Peyer's patch (tissue), 4 donors: ENCODE measurements at regions not wholly inside any gene's neighbourhood (a gene's known extent, or its start where the extent isn't known, plus 50 kb on each side); places are given as distances from the start of the nearest gene placed in this dataset.

ENCODE experiments used
- DNase-seq, 3 donors: peaks; one replicate each; pipeline ENCODE4 v3.0.0-alpha.2; 2017 to 2019
- H3K27ac ChIP-seq, 4 donors: fragments of 200-600 bp; sonication (generic); one replicate each; pipeline ENCODE4 v1.5.1; 2016 to 2019
- H3K27me3 ChIP-seq, 2 donors: fragments of 200-600 bp; sonication (generic); one replicate each; pipeline ENCODE4 v1.5.1; 2019
- H3K36me3 ChIP-seq, 3 donors: fragments of 200-600 bp; sonication (generic); one replicate each; pipeline ENCODE4 v1.5.1; 2016 to 2019
- H3K4me1 ChIP-seq, 4 donors: fragments of 200-600 bp; sonication (generic); one replicate each; pipeline ENCODE4 v1.5.1; 2016 to 2019
- H3K4me3 ChIP-seq, 4 donors: fragments of 200-600 bp; sonication (generic); 1 replicate in 3 of 4; 2 replicates in 1 of 4; pipeline ENCODE4 v1.5.1; 2016 to 2019; ENCODE audit warnings: mild to moderate bottlenecking in 1 of 4
- H3K9me3 ChIP-seq, 4 donors: fragments of 200-600 bp; sonication (generic); one replicate each; pipeline ENCODE4 v1.5.1; 2016 to 2019; ENCODE audit warnings: mild to moderate bottlenecking in 1 of 4
- POLR2A ChIP-seq, 2 donors: fragments of 450-650 bp; IDR thresholded peaks; one replicate each; pipeline ENCODE4 v1.5.1; 2017; ENCODE audit warnings: antibody characterized with exemption in 2 of 2, mild to moderate bottlenecking in 2 of 2, moderate library complexity in 2 of 2
- TF ChIP-seq, protein P1 (sequence below), 6 experiments: fragments of 450-650 bp in 4 of 6; fragments of 200-600 bp in 2 of 6; sonication (generic) in 1 of 6; IDR thresholded peaks; one replicate each; pipeline ENCODE4 v1.5.1; 2017 to 2019; ENCODE audit warnings: antibody characterized with exemption in 6 of 6, mild to moderate bottlenecking in 3 of 6, moderate library complexity in 1 of 6

DNA sequence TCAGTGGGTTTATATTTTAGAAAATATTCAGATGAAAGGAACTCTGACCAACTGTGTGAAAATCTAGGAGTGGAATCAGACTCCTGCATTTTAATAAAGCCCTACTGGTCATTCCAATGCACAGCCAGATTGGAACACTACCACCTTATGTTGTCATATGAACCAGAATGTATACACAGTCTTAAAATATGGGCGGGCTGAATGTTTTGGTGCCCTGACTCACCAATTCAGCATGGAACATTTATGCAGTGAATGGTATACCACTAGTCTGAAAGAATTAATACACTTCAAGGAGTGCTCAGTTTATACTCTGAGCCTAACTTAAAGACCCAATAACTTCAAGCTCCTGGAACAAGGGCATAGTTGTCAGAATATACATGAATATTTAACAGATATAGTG, 280.9 kb upstream of the TCF4 start:
- no peaks in the 10 kb centered on the region for H3K9me3 ChIP-seq
- H3K27ac ChIP-seq = no peak overlapping the region
- TF ChIP-seq, protein P1, sequence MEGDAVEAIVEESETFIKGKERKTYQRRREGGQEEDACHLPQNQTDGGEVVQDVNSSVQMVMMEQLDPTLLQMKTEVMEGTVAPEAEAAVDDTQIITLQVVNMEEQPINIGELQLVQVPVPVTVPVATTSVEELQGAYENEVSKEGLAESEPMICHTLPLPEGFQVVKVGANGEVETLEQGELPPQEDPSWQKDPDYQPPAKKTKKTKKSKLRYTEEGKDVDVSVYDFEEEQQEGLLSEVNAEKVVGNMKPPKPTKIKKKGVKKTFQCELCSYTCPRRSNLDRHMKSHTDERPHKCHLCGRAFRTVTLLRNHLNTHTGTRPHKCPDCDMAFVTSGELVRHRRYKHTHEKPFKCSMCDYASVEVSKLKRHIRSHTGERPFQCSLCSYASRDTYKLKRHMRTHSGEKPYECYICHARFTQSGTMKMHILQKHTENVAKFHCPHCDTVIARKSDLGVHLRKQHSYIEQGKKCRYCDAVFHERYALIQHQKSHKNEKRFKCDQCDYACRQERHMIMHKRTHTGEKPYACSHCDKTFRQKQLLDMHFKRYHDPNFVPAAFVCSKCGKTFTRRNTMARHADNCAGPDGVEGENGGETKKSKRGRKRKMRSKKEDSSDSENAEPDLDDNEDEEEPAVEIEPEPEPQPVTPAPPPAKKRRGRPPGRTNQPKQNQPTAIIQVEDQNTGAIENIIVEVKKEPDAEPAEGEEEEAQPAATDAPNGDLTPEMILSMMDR (IDR thresholded peaks at IDR 0.05) = no peak
- TF ChIP-seq POLR2A (IDR thresholded peaks at IDR 0.05) = no peak
- DNase-seq = no peak
- no peak overlapping the region for H3K4me3 ChIP-seq
- H3K36me3 ChIP-seq = no peaks in the 10 kb centered on the region
- no peaks in the 10 kb centered on the region for H3K4me1 ChIP-seq
- no peaks in the 10 kb centered on the region for H3K27me3 ChIP-seq

DNA sequence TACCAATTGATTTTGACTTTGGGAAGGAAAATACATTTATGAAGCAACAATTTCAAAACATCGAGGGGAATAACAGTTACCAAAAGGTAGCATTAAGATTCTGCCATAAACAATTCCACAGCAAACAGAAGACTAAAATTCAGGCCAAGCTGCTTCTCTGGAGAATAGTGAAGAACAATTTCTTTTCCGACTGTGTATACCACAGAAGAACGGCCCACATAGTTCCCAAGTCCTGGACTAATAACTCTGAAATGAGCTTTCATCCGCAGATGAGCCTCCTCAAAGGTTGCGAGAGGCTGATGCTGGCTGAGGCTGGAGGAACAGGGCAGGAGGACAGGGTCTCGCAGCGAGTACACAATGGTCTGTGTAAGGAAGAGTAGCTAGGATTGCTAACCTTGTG, 278.9 kb upstream of the TCF4 start:
- TF ChIP-seq, protein P1 (IDR thresholded peaks at IDR 0.05) = no peak
- TF ChIP-seq POLR2A (IDR thresholded peaks at IDR 0.05) = no peak
- no peak overlapping the region for H3K27ac ChIP-seq

DNA sequence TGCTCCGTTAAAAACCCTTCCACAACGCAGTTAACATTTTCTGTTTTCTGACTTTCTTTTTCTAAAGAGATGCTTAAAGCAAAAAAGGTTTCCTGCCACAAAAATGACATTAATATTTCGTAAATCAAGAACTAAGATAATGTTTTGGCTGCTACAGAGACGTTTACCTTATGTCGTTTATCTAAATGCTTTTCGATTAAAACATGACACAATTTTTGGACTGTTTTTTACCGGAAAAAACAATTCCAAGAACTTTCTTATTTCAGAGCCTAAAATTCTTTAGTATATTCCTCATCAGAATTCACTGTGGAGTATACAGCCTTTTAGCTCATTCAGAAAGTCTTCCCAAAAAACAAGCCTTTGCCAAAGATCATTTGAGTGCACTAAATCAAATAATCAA, 278.0 kb upstream of the TCF4 start:
- TF ChIP-seq, protein P1 (IDR thresholded peaks at IDR 0.05) = no peak
- TF ChIP-seq POLR2A (IDR thresholded peaks at IDR 0.05) = no peak
- Histone ChIP-seq H3K27ac (no peak overlapping the region), H3K4me3 (no peak overlapping the region)

More for the DNA sequence above, 278.9 kb upstream of the TCF4 start:
- no peak for DNase-seq
- Histone ChIP-seq H3K9me3 (no peaks in the 10 kb centered on the region), H3K36me3 (no peaks in the 10 kb centered on the region), H3K4me1 (no peaks in the 10 kb centered on the region), H3K4me3 (no peak overlapping the region), H3K27me3 (no peaks in the 10 kb centered on the region)

DNA sequence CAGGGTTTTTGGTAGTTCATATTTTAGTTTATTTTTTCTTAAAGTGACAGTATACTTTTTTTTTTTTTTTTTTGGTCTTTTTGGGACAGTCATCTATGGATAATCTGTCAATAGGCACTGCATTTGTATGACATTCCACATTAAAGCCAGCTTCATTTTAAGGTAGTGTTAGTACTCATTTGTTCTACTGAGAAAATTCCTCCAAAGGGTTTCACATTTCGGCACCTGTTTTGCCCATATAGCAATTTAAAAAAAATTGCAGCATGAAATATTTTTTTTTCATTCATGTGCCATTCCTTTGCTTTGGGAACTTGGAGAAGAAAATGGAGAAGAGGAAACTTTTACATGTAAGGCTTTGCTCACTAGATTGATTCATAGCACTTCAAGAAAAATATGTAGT, 276.3 kb upstream of the TCF4 start:
- H3K27ac ChIP-seq = no peak overlapping the region
- DNase-seq = no peak
- H3K27me3 ChIP-seq = no peaks in the 10 kb centered on the region
- no peak for TF ChIP-seq POLR2A (IDR thresholded peaks at IDR 0.05)
- TF ChIP-seq, protein P1 (IDR thresholded peaks at IDR 0.05) = no peak
- H3K9me3 ChIP-seq = no peaks in the 10 kb centered on the region
- no peaks in the 10 kb centered on the region for H3K4me1 ChIP-seq
- no peak overlapping the region for H3K4me3 ChIP-seq
- no peaks in the 10 kb centered on the region for H3K36me3 ChIP-seq

More for the DNA sequence above, 278.0 kb upstream of the TCF4 start:
- H3K4me1 ChIP-seq = no peaks in the 10 kb centered on the region
- DNase-seq = no peak
- no peaks in the 10 kb centered on the region for H3K9me3 ChIP-seq
- no peaks in the 10 kb centered on the region for H3K36me3 ChIP-seq
- H3K27me3 ChIP-seq = no peaks in the 10 kb centered on the region

DNA sequence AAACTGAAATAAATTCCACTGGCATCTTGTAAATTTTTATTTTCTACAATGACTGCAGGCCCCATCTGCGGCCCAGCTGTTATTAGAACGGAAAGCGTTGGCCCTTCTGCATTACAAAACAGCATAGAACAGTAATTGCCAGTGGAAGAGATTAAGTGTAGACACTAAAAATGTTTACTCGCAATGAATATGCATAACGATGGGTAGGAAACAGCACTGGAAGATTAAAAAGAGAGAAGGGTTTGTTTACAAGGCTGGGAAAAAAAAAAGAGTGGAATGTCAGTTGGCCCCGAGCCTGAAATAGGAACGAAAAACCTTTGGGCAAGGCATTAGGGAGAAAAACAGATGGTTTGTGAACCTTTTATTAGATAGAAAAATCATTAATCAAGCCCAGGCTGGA, 275.9 kb upstream of the TCF4 start:
- TF ChIP-seq, protein P1 (IDR thresholded peaks at IDR 0.05) = no peak
- TF ChIP-seq POLR2A (IDR thresholded peaks at IDR 0.05) = no peak

DNA sequence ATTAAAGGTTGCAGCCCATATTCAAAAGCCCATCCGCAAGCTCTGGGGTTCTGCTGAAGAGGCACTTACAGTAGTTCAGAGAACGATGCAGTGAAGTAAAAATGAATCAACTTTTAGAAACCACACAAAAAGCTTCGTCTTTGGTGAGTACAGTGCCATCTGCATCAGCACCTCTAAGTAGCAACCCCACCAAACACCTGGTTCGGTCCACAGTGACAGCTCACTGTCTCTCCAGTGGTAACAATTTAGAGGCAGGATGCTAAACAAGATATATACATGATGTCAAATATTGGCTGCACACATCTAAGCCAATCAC, 275.4 kb upstream of the TCF4 start:
- H3K27me3 ChIP-seq = no peaks in the 10 kb centered on the region
- no peak overlapping the region for H3K27ac ChIP-seq
- H3K4me3 ChIP-seq = no peak overlapping the region
- TF ChIP-seq, protein P1 (IDR thresholded peaks at IDR 0.05) = no peak
- no peak for TF ChIP-seq POLR2A (IDR thresholded peaks at IDR 0.05)
- H3K9me3 ChIP-seq = no peaks in the 10 kb centered on the region
- no peaks in the 10 kb centered on the region for H3K4me1 ChIP-seq
- no peak for DNase-seq
- H3K36me3 ChIP-seq = no peaks in the 10 kb centered on the region

More for the DNA sequence above, 275.9 kb upstream of the TCF4 start:
- H3K27ac ChIP-seq = no peak overlapping the region
- no peaks in the 10 kb centered on the region for H3K27me3 ChIP-seq
- DNase-seq = no peak
- no peaks in the 10 kb centered on the region for H3K36me3 ChIP-seq
- no peaks in the 10 kb centered on the region for H3K9me3 ChIP-seq
- H3K4me3 ChIP-seq = no peak overlapping the region
- no peaks in the 10 kb centered on the region for H3K4me1 ChIP-seq
